Raji (cell line): ENCODE measurements at regions not wholly inside any gene's neighbourhood (a gene's known extent, or its start where the extent isn't known, plus 50 kb on each side); places are given as distances from the start of the nearest gene placed in this dataset.

Source experiments
- POLR2A ChIP-seq: IDR thresholded peaks from 2 replicates; pipeline ENCODE4 v1.6.1; 2011; ENCODE audit warnings: low read depth, low read length, control low read depth; ENCODE audit not compliant: insufficient read depth

- TF ChIP-seq POLR2A = no peak
These were observed 431.2 kb downstream of the RPS24 start for GRCh38 chr10:78464856-78465267.

DNA sequence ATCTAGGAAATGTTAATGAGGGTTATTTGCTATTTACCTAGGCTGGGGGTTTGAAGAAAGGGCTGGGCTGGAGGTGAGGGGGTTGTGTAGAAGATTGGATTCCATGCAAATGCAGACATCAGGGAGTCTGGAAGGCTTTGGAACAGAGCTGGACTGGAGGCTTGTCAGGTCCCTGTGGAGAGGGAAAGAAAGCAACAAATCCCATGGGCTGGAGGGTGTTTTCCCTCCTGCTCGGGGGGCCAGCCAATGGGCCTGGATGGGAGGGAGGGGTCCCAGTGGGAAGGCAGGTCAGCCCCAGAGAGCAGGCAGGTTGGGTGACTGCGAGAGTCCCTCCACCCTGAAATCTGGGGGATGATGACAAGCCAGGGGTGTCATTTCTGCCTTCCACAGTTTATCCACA, 431.8 kb downstream of the RPS24 start:
- TF ChIP-seq POLR2A = no peak

- TF ChIP-seq POLR2A = no peak
These were observed 433.9 kb downstream of the RPS24 start for GRCh38 chr10:78467496-78468106.

DNA sequence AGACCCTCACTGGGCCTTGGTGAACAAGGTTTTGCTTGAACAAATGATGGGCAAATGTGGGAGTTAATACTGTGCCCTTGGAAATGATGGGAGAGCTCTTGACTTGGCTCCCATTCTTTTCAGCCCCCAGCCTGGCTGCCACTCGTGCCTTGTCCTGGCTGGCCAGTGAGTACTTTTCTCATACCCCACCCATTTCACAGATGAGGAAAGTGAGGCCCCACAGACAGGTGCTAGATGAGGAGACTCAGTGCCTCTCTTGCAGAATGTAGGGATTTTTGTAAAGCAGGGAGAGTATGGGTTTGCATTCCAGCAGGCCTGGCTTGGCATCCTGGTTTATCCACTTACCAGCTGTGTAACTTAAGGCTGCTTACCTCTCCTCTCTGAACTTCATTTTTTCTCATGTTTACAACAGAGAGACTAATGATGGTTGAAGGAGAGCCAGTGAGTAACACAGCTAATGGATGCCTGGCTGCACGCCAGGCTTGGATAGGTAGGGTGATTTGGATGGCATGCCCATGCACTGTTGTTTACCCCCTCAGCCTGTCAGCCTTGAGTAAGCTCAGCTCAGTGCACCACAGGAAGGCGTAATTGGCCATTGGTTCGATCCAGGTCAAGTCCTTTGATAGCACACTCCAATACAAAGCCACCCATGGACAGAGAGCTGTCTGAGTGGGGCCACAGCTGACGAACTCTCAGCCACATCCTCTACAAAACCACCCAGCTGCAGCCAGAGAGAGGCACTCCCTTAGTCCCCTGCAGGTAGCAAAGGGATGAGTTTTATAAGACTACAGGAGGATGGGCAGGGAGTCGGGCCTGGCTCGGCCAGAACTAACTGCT, 436.8 kb downstream of the RPS24 start:
- no peak for TF ChIP-seq POLR2A

DNA sequence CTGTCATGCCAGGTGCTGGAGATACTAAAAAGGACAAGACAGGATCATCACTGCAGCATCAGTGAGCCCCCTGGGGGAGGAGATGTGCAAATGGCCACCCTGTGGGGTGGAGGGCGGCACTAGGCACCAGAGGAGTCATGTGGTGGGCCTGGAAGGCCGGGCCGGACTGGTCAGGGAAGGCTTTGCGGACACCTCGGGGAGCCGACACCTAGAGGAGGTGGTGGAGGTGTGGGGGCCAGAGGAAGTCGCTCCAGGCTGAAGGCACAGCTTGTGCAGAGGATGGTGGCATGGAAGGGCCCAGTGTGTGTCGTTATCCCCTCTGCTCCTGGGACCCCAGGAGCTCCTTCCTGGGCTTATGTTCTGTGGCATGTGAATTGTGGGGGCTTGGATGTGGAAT, 437.7 kb downstream of the RPS24 start:
- no peak for TF ChIP-seq POLR2A

- no peak for TF ChIP-seq POLR2A
These were observed 438.3 kb downstream of the RPS24 start for GRCh38 chr10:78471723-78472550.

DNA sequence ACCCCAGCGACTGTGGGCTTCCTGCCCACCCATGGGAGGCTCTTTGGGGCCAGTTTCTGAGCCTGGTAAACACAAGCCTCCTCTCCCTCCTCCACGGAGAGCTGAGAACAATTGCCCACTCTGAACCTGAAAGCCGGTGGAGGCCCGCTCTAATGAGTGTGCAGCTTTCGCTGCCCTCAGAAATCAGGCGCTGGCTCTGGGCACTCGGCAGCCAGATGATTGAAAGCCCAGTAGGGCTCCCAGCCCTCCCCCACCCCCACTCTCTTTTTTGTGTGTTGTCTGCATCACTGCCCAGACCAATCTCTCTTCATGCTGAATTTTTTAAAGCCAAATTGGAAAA, 438.9 kb downstream of the RPS24 start:
- no peak for TF ChIP-seq POLR2A

- TF ChIP-seq POLR2A = no peak
These were observed 439.3 kb downstream of the RPS24 start for GRCh38 chr10:78473006-78473405.

- TF ChIP-seq POLR2A = no peak
These were observed 441.1 kb downstream of the RPS24 start for GRCh38 chr10:78474743-78475142.

DNA sequence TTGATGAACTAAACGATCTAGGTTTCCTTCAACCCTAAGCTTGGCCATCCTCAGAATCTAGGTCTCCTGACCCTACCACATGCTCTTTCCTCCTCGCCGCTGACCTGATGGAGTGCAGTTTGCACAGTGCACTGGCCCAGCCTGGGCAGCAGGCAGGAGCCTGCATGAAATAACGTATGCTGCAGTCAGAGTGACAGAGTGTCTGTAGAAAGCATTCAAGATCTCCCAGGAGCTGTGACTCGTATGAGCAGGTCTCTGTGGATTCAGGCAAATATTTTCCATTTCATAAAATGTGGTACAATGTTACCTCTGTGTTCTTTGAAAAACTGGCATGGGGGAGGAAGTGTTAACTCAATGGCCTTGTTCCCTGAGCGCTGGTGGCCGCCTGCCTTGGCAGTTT, 441.8 kb downstream of the RPS24 start:
- TF ChIP-seq POLR2A = no peak

- TF ChIP-seq POLR2A = no peak
These were observed 442.5 kb downstream of the RPS24 start for GRCh38 chr10:78476156-78476555.

DNA sequence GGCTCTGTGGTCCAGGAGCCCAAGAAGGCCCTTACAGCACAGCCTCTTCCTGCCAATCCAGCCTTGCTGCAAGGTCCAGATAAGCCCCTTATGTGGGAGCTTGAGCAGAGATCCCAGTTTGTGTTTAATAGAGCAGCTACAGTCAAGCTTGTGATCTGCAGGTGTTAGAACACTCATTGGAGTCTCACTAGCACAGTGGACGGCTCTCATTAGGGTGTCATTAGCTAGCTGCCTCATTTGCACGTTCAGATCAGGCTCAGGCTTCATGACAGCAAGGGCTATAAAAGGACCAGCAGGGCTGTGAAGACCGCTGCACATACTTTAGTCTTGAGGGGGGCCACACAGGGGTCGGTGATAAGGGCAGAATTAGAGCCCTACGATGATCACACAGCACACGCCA, 443.2 kb downstream of the RPS24 start:
- TF ChIP-seq POLR2A = no peak

DNA sequence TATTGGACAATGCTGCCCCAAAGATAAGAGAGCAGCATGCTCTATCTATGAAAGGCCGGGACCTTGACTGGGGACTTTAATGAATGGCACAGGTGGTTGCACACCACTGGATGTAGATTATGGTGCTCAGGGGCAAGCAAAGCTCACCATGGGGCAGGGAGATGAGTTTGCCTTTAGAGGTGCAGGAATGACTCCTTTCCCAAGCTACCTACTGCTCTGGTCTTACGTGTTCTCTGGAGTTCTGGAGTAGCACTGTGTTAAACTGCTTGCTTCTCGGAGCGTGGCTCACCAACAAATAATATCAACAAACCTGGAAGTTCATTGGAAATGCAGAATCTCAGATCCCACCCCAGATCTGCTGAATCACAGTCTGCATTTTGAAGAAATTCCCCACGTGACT, 445.3 kb downstream of the RPS24 start:
- TF ChIP-seq POLR2A = no peak

DNA sequence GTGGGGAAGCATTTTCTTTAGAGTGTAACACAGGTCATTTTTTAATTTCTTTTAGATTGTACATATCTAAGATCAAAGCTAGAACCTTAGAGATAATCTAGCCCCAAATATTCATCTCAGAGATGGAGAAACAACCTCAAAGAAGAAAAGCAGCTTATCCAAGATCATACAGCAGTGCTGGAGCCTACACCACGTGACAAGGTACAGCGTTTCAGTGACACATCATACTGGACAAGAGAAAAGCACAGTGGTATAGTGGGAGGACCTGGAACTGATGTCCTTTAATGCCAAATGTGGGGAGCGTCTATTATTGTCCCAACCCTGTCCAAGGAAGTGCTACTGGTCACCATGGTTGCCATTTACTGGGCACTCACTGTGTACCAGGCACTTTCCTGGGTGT, 445.8 kb downstream of the RPS24 start:
- no peak for TF ChIP-seq POLR2A

DNA sequence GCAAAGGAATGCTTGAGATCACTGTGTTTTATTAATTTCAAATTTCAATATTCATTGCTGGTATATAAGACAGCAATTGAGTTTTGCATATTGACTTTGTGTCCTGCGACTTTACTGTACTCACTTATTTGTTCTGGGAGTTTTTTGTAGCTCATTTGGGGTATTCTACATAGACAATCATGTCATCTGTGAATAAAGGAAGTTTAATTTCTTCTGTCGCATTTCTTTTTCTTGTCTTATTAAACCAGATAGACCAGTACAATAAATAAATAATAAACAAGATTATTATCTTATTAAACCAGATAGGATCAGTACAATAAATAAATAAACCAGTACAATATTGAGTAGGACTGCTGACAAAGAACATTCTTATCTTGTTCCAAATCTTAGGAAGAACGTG, 448.2 kb downstream of the RPS24 start:
- TF ChIP-seq POLR2A = no peak

- TF ChIP-seq POLR2A = no peak
These were observed 450.0 kb downstream of the RPS24 start for GRCh38 chr10:78483641-78484040.
